Vagina (tissue), 2 donors: ENCODE measurements at regions not wholly inside any gene's neighbourhood (a gene's known extent, or its start where the extent isn't known, plus 50 kb on each side); places are given as distances from the start of the nearest gene placed in this dataset.

ENCODE experiments used
- DNase-seq, 2 donors: peaks; one replicate each; pipeline ENCODE4 v3.0.0-alpha.2; 2017; ENCODE audit errors: extremely low spot score in 2 of 2
- H3K27ac ChIP-seq: fragments of 200-600 bp; sonication (generic); one replicate; pipeline ENCODE4 v1.5.1; 2019
- H3K27me3 ChIP-seq: fragments of 200-600 bp; sonication (generic); one replicate; pipeline ENCODE4 v1.5.1; 2019
- H3K36me3 ChIP-seq, 2 donors: fragments of 200-600 bp; sonication (generic); one replicate each; pipeline ENCODE4 v1.5.1; 2017 to 2019
- H3K4me1 ChIP-seq: fragments of 200-600 bp; sonication (generic); one replicate; pipeline ENCODE4 v1.5.1; 2019
- H3K4me3 ChIP-seq, 2 donors: fragments of 200-600 bp; sonication (generic); 1 replicate in 1 of 2; 2 replicates in 1 of 2; pipeline ENCODE4 v1.5.1; 2016 to 2019
- H3K9me3 ChIP-seq: fragments of 200-600 bp; sonication (generic); one replicate; pipeline ENCODE4 v1.5.1; 2019
- POLR2A ChIP-seq, 2 donors: fragments of 450-650 bp; IDR thresholded peaks; one replicate each; pipeline ENCODE4 v1.6.1; 2017; ENCODE audit warnings: antibody characterized with exemption in 2 of 2, mild to moderate bottlenecking in 2 of 2, moderate library complexity in 2 of 2
- POLR2AphosphoS5 ChIP-seq, 2 donors: sonication (generic); formaldehyde crosslinking; IDR thresholded peaks; one replicate each; pipeline ENCODE4 v1.9.0; 2017; ENCODE audit warnings: antibody characterized with exemption in 2 of 2, mild to moderate bottlenecking in 2 of 2, low read depth in 1 of 2; ENCODE audit not compliant: insufficient read depth in 1 of 2
- intact Hi-C: fragments of 100-400 bp; cut with DNase I; formaldehyde crosslinking; loops from one replicate; pipeline ENCODE4 v1.15.1; 2023
- TF ChIP-seq, protein P1 (sequence below), 3 experiments: fragments of 450-650 bp in 2 of 3; fragments of 200-600 bp in 1 of 3; sonication (generic) in 1 of 3; IDR thresholded peaks; one replicate each; pipeline ENCODE4 v1.5.1; 2017 to 2019; ENCODE audit warnings: antibody characterized with exemption in 3 of 3, mild to moderate bottlenecking in 2 of 3, moderate library complexity in 2 of 3

DNA sequence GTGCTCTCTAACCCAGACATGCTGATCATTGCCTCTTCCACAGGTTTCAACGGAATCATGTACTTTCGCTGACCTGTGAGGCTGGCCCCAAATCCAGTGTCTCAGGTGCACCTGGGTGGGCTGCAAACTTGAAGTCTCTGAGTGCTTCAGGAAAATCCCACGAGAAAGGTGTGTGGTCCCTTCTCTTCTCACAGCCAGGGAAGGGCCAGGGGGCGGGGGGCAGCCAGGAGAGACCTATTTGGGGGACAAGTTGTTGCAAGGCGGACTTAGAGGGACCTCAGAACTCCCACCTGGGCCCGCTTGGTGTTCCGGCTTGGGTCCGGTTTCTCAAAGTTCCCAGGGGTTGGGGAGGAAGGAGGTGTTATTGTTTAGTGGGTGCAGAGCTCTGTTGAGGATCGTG, 80.0 kb downstream of the HMX1 start:
- intact Hi-C loops = no loop called here
- no peaks in the 10 kb centered on the region for H3K9me3 ChIP-seq
- no peak overlapping the region for H3K27ac ChIP-seq
- TF ChIP-seq POLR2AphosphoS5 (IDR thresholded peaks at IDR 0.05; ENCODE audit: insufficient read depth in 1 of 2, low read depth in 1 of 2) = no peak
- TF ChIP-seq, protein P1, sequence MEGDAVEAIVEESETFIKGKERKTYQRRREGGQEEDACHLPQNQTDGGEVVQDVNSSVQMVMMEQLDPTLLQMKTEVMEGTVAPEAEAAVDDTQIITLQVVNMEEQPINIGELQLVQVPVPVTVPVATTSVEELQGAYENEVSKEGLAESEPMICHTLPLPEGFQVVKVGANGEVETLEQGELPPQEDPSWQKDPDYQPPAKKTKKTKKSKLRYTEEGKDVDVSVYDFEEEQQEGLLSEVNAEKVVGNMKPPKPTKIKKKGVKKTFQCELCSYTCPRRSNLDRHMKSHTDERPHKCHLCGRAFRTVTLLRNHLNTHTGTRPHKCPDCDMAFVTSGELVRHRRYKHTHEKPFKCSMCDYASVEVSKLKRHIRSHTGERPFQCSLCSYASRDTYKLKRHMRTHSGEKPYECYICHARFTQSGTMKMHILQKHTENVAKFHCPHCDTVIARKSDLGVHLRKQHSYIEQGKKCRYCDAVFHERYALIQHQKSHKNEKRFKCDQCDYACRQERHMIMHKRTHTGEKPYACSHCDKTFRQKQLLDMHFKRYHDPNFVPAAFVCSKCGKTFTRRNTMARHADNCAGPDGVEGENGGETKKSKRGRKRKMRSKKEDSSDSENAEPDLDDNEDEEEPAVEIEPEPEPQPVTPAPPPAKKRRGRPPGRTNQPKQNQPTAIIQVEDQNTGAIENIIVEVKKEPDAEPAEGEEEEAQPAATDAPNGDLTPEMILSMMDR (IDR thresholded peaks at IDR 0.05) = no peak
- TF ChIP-seq POLR2A (IDR thresholded peaks at IDR 0.05) = no peak
- no peaks in the 10 kb centered on the region for H3K4me1 ChIP-seq
- no peaks in the 10 kb centered on the region for H3K27me3 ChIP-seq
- DNase-seq = no peak
- H3K4me3 ChIP-seq = no peak overlapping the region
- no peaks in the 10 kb centered on the region for H3K36me3 ChIP-seq

DNA sequence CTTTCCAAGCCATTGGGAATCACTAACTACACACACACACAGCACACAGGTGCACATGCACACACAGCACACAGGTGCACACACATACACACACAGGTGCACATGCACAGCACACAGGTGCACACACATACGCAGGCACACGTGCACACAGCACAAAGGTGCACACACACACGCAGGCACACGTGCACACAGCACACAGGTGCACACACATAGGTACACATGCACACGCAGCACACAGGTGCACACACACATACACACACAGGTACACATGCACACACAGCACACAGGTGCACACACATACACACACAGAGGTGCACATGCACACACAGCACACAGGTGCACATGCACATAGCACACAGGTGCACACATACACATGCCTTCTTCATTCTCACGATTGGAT, 80.9 kb downstream of the HMX1 start:
- DNase-seq = no peak
- H3K4me1 ChIP-seq = no peaks in the 10 kb centered on the region
- no peak overlapping the region for H3K4me3 ChIP-seq
- H3K27ac ChIP-seq = no peak overlapping the region
- no peaks in the 10 kb centered on the region for H3K36me3 ChIP-seq
- TF ChIP-seq POLR2A (IDR thresholded peaks at IDR 0.05) (no peak), POLR2AphosphoS5 (IDR thresholded peaks at IDR 0.05; ENCODE audit: insufficient read depth in 1 of 2, low read depth in 1 of 2) (no peak)
- TF ChIP-seq, protein P1 (IDR thresholded peaks at IDR 0.05) = no peak
- H3K9me3 ChIP-seq = no peaks in the 10 kb centered on the region
- intact Hi-C loops = no loop called here
- no peaks in the 10 kb centered on the region for H3K27me3 ChIP-seq

DNA sequence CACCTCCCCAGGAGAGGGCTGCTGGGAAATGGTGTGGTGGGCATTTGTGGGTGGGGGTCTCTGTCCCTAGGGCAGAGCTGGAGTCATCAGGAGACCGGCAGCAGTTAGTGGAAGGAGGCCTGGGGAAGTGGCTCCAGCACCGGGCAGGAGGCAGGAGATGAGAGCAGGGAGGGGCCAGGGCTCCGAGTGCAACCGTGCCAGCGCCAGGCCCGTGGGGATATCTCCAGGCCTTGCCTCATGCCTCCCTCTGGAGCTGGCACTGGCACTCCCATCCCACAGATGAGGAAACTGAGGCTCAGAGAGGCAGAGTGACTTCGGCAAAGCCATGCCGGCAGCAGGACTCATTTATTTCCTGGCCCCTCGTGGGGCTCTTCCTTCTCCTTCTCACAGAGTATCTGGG, 83.5 kb downstream of the HMX1 start:
- Histone ChIP-seq H3K27ac (no peak overlapping the region), H3K27me3 (no peaks in the 10 kb centered on the region), H3K4me3 (no peak overlapping the region), H3K9me3 (no peaks in the 10 kb centered on the region), H3K36me3 (no peaks in the 10 kb centered on the region), H3K4me1 (no peaks in the 10 kb centered on the region)
- intact Hi-C loops = no loop called here
- no peak for DNase-seq
- TF ChIP-seq POLR2AphosphoS5 (IDR thresholded peaks at IDR 0.05; ENCODE audit: insufficient read depth in 1 of 2, low read depth in 1 of 2) = no peak
- TF ChIP-seq, protein P1 (IDR thresholded peaks at IDR 0.05) = no peak
- no peak for TF ChIP-seq POLR2A (IDR thresholded peaks at IDR 0.05)

DNA sequence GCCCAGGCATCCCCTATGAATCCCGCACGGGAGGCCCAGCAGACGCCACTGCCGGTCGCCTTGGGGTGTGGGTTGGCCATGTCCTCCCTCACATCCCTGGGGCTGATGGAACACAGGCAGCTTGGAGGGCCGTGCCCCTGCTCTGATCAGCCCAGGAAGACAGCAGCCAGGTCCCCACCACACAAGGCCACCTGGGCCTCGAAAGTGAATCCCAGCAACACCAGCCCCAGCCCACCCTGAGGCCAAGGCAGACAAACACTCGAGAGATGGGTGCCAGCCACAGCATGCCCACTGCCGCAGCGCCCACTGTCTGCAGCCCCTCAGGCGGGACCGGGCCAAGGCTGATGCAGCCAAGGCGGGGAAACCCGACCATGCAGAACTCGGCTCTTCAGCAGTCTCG, 85.5 kb downstream of the HMX1 start:
- no peaks in the 10 kb centered on the region for H3K4me1 ChIP-seq
- intact Hi-C loops = no loop called here
- no peaks in the 10 kb centered on the region for H3K9me3 ChIP-seq
- H3K4me3 ChIP-seq = no peak overlapping the region
- no peak for DNase-seq
- no peaks in the 10 kb centered on the region for H3K36me3 ChIP-seq
- H3K27ac ChIP-seq = no peak overlapping the region
- no peak for TF ChIP-seq POLR2AphosphoS5 (IDR thresholded peaks at IDR 0.05; ENCODE audit: insufficient read depth in 1 of 2, low read depth in 1 of 2)
- TF ChIP-seq, protein P1 (IDR thresholded peaks at IDR 0.05) = no peak
- TF ChIP-seq POLR2A (IDR thresholded peaks at IDR 0.05) = no peak
- H3K27me3 ChIP-seq = no peaks in the 10 kb centered on the region

DNA sequence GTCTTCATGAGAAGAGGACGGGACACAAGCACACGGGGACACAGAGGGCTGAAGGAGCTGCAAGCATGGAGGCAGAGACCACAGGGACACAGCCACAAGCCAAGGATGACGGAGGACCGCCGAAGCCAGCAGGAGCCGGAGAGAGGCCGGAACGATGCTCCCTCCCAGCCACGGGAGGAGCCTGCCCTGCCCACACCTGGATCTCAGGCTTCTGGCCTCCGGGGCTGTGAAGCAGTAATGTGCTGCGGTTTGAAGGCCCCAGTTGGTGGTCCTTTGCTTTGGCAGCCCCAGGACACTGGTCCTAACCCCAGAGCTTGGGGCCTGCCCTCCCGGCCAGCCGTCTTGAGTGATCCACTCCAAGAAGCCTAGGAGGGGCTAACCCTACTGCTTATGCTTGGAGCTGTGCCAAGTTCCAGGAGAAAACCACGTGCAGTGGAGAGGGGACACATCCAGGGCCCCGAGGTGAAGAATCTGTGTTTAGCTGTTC, 85.9 kb downstream of the HMX1 start:
- Histone ChIP-seq H3K27me3 (no peaks in the 10 kb centered on the region), H3K4me1 (no peaks in the 10 kb centered on the region), H3K36me3 (no peaks in the 10 kb centered on the region), H3K27ac (no peak overlapping the region), H3K9me3 (no peaks in the 10 kb centered on the region), H3K4me3 (no peak overlapping the region)
- intact Hi-C loops = no loop called here
- TF ChIP-seq POLR2AphosphoS5 (IDR thresholded peaks at IDR 0.05; ENCODE audit: insufficient read depth in 1 of 2, low read depth in 1 of 2) (no peak), POLR2A (IDR thresholded peaks at IDR 0.05) (no peak)
- TF ChIP-seq, protein P1 (IDR thresholded peaks at IDR 0.05) = no peak
- no peak for DNase-seq
